Spleen (tissue), 11 donors: ENCODE measurements at regions not wholly inside any gene's neighbourhood (a gene's known extent, or its start where the extent isn't known, plus 50 kb on each side); places are given as distances from the start of the nearest gene placed in this dataset.
A peak's percentile ranks its signal among the peaks of the same experiment; 100 is the strongest.

Source experiments
- DNase-seq: peaks from one replicate; pipeline ENCODE4 v3.0.0-alpha.2; 2020
- H3K27ac ChIP-seq, 8 donors: fragments of 200-600 bp; sonication (generic) in 7 of 8; 1 replicate in 4 of 8; 2 replicates in 4 of 8; pipeline versions ENCODE4 v1.5.0 to v1.8.0; 2016 to 2021; ENCODE audit warnings: inconsistent platforms in 4 of 8, mild to moderate bottlenecking in 4 of 8, moderate library complexity in 1 of 8
- H3K27me3 ChIP-seq, 7 donors: fragments of 200-600 bp; sonication (generic) in 6 of 7; replicated peaks in 1 of 7; 1 replicate in 4 of 7; 2 replicates in 3 of 7; pipeline versions ENCODE4 v1.5.0 to v1.8.0; 2016 to 2021; ENCODE audit warnings: inconsistent platforms in 3 of 7, mild to moderate bottlenecking in 1 of 7
- H3K36me3 ChIP-seq, 6 donors: fragments of 200-600 bp; sonication (generic) in 5 of 6; 1 replicate in 4 of 6; 2 replicates in 2 of 6; pipeline versions ENCODE4 v1.5.0 to v1.8.0; 2016 to 2021; ENCODE audit warnings: inconsistent platforms in 2 of 6
- H3K4me1 ChIP-seq, 6 donors: fragments of 200-600 bp; sonication (generic) in 5 of 6; 1 replicate in 3 of 6; 2 replicates in 3 of 6; pipeline versions ENCODE4 v1.5.0 to v1.8.0; 2016 to 2021; ENCODE audit warnings: inconsistent platforms in 3 of 6
- H3K4me3 ChIP-seq, 8 donors: fragments of 200-600 bp; sonication (generic) in 7 of 8; 1 replicate in 4 of 8; 2 replicates in 4 of 8; pipeline versions ENCODE4 v1.5.0 to v1.8.0; 2016 to 2021; ENCODE audit warnings: inconsistent platforms in 4 of 8, mild to moderate bottlenecking in 4 of 8, moderate library complexity in 2 of 8
- H3K9me3 ChIP-seq, 8 donors: fragments of 200-600 bp; sonication (generic) in 7 of 8; 1 replicate in 4 of 8; 2 replicates in 4 of 8; pipeline versions ENCODE4 v1.5.0 to v1.8.0; 2016 to 2021; ENCODE audit warnings: inconsistent platforms in 4 of 8
- CTCF ChIP-seq, 11 experiments: fragments of 200-600 bp in 7 of 11; fragments of 450-650 bp in 4 of 11; sonication (generic) in 4 of 11; IDR thresholded peaks in 8 of 11; conservative IDR thresholded peaks in 3 of 11; 1 replicate in 7 of 11; 2 replicates in 4 of 11; pipeline versions ENCODE4 v1.4.0 to v1.8.0; 2016 to 2021; ENCODE audit warnings: antibody characterized with exemption in 11 of 11, inconsistent platforms in 4 of 11, mild to moderate bottlenecking in 1 of 11
- POLR2A ChIP-seq, 3 donors: fragments of 450-650 bp; IDR thresholded peaks; one replicate each; pipeline ENCODE4 v1.5.1; 2017; ENCODE audit warnings: antibody characterized with exemption in 3 of 3, mild to moderate bottlenecking in 1 of 3
- POLR2AphosphoS5 ChIP-seq, 3 donors: sonication (generic); formaldehyde crosslinking; IDR thresholded peaks; one replicate each; pipeline ENCODE4 v1.5.1; 2017; ENCODE audit warnings: antibody characterized with exemption in 3 of 3
- WGBS, 5 donors: extraction: QIAGEN DNeasy Blood & Tissue Kit in 3 of 5; methylation state at CpG; one replicate each; pipeline versions ENCODE4 v1.1.5 to v1.1.7; 2013 to 2018; 5-methylcytosine and 5-hydroxymethylcytosine counted together
- intact Hi-C: fragments of 100-400 bp; cut with DNase I; formaldehyde crosslinking; loops from one replicate; pipeline ENCODE4 v1.15.0; 2023; ENCODE audit warnings: low total_unique reads
- donor health status: healthy with polysubstance abuse.
- donor health status: DM: no; HTN: no; CAD: no; lungs with moderate emphysema.
- donor health status: DM: no; HTN: no; CAD: no.
- donor health status: Bipolar disorder and iron deficiency.
- donor health status: healthy.
- donor health status: DM: no; HTN: no; CAD: no.
- donor health status: DM: yes; HTN: yes; CAD: no.

DNA sequence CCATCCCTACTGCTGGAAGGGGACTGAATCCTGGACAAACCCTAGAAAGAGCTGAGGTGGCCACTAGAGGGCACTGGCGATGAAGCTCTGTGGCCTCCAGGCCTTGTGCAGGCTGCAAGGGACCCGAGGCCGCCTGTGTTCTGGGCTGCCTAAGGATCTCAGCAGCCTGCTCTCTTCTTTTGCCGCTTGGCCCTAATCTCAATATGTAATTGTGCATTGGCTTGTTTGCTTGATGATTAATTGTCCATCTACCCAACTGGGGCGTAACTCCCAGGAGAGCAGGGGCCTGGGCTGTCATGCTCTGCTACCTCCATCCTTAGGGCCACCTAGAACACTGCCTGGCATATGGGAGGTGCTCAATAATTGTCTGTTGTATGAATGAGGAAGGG lies 73.8 kb downstream of the SYNE3 start:
- Histone ChIP-seq H3K4me3 (no peak overlapping the region), H3K36me3 (peaks cover 0 to 100% (median 45%) of the 10 kb centered on the region in 6 donors), H3K27ac (peak overlapping the region in 2 of 8 donors; percentile 5 to 30), H3K4me1 (peaks cover 0 to 25% (median 12%) of the 10 kb centered on the region in 6 donors), H3K27me3 (no peaks in the 10 kb centered on the region), H3K9me3 (no peaks in the 10 kb centered on the region)
- intact Hi-C loops, result loop anchor here (5.0 kb wide), 1 partner anchor 85 kb away; no protein-coding TSS in a partner anchor
- peak; percentile 93 for DNase-seq
- TF ChIP-seq CTCF (IDR thresholded peaks at IDR 0.05 in 8 of 11, conservative IDR thresholded peaks at IDR 0.05 in 3 of 11) (peak; percentile 55 to 92 (median 78)), POLR2AphosphoS5 (IDR thresholded peaks at IDR 0.05) (peak; percentile 15 to 53 (median 24)), POLR2A (IDR thresholded peaks at IDR 0.05) (no peak)
- WGBS, 5 donors, result 33 to 44% (median 36%) methylated on average over 5 of the region's 5 CpGs

DNA sequence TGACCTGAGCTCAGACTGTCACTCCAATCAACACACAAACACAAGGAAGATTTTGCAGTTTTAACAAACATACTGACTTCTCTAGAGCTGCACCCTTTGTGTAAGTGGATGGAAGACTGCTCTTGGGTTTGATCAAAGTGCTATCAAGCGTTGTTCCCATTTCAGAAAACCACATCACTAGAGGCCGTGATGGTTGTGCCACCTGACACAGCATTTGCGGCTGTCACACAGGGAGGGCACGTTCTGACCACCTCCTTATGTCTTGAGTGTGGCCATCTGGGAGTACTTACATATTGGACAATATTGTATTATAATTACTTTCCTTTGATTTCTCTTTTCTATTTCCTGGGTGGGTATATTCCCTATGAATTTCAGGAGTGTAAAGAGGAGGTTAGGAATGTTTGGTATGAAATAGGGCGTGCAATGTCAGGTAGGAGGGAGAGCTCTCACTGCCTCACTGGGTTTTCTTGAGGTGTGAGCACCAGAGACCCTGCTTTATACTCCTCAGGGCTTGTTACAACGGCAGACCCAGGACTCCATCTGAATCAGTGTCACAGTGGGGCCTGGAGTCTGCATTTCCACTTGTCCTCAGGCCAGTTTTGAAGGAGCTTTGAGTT lies 74.3 kb downstream of the SYNE3 start:
- H3K4me3 ChIP-seq, result no peak overlapping the region
- H3K27me3 ChIP-seq, result no peaks in the 10 kb centered on the region
- 49 to 67% (median 54%) methylated on average over 6 of the region's 6 CpGs for WGBS, 5 donors
- H3K36me3 ChIP-seq, result peaks cover 0 to 100% (median 50%) of the 10 kb centered on the region in 6 donors
- TF ChIP-seq POLR2A (IDR thresholded peaks at IDR 0.05) (no peak), POLR2AphosphoS5 (IDR thresholded peaks at IDR 0.05) (no peak), CTCF (IDR thresholded peaks at IDR 0.05 in 8 of 11, conservative IDR thresholded peaks at IDR 0.05 in 3 of 11) (no peak)
- no peaks in the 10 kb centered on the region for H3K9me3 ChIP-seq
- no peak overlapping the region for H3K27ac ChIP-seq
- intact Hi-C loops, result loop anchor here (5.0 kb wide), 1 partner anchor 85 kb away; no protein-coding TSS in a partner anchor
- no peak for DNase-seq
- H3K4me1 ChIP-seq, result peaks cover 0 to 30% (median 13%) of the 10 kb centered on the region in 6 donors

DNA sequence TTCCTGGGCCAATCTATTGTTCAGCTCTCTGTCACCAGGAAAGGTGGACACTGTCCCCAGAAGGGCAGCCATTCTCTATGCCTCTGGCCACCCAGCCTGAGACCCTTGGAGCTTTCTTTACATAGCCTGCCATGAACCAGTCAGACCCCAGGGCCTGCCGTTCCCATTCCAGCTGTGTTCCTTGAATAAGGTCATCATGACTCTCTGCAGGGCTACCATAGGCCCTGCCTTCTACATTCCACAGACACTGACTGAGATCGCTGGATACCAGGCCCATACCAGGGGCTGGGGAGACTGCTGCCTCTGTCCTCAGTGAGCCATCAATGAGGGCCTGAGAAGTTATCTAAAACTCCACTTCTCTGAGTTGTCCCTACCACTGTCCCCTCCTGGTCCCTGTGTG lies 75.5 kb downstream of the SYNE3 start:
- no peak overlapping the region for H3K27ac ChIP-seq
- H3K9me3 ChIP-seq, result no peaks in the 10 kb centered on the region
- no peak for DNase-seq
- 74 to 96% (median 89%) methylated on average over 2 of the region's 2 CpGs for WGBS, 5 donors
- no peaks in the 10 kb centered on the region for H3K27me3 ChIP-seq
- no peak for TF ChIP-seq POLR2AphosphoS5 (IDR thresholded peaks at IDR 0.05)
- no peak for TF ChIP-seq CTCF (IDR thresholded peaks at IDR 0.05 in 8 of 11, conservative IDR thresholded peaks at IDR 0.05 in 3 of 11)
- TF ChIP-seq POLR2A (IDR thresholded peaks at IDR 0.05), result no peak
- no peak overlapping the region for H3K4me3 ChIP-seq
- H3K36me3 ChIP-seq, result peaks cover 0 to 100% (median 54%) of the 10 kb centered on the region in 6 donors
- peaks cover 0 to 32% (median 13%) of the 10 kb centered on the region in 6 donors for H3K4me1 ChIP-seq
- intact Hi-C loops, result loop anchor here (5.0 kb wide), 1 partner anchor 86 kb away; no protein-coding TSS in a partner anchor

GRCh38 chr14:95440496-95440895 lies 76.0 kb downstream of the SYNE3 start:
- H3K9me3 ChIP-seq, result no peaks in the 10 kb centered on the region
- TF ChIP-seq POLR2AphosphoS5 (IDR thresholded peaks at IDR 0.05) (no peak), POLR2A (IDR thresholded peaks at IDR 0.05) (no peak), CTCF (IDR thresholded peaks at IDR 0.05 in 8 of 11, conservative IDR thresholded peaks at IDR 0.05 in 3 of 11) (no peak)
- peaks cover 0 to 100% (median 51%) of the 10 kb centered on the region in 6 donors for H3K36me3 ChIP-seq
- intact Hi-C loops, result loop anchor here (5.0 kb wide), 1 partner anchor 87 kb away; no protein-coding TSS in a partner anchor
- no peak overlapping the region for H3K27ac ChIP-seq
- H3K4me3 ChIP-seq, result no peak overlapping the region
- no peaks in the 10 kb centered on the region for H3K27me3 ChIP-seq
- no peak for DNase-seq
- H3K4me1 ChIP-seq, result peaks cover 0 to 32% (median 13%) of the 10 kb centered on the region in 6 donors
- WGBS, 5 donors, result 74 to 90% (median 85%) methylated on average over 5 of the region's 5 CpGs
